Upper lobe of left lung (tissue), 4 donors: ENCODE measurements at regions not wholly inside any gene's neighbourhood (a gene's known extent, or its start where the extent isn't known, plus 50 kb on each side); places are given as distances from the start of the nearest gene placed in this dataset.

ENCODE experiments used
- CTCF ChIP-seq, 6 experiments: fragments of 450-650 bp in 4 of 6; fragments of 200-600 bp in 2 of 6; sonication (generic) in 2 of 6; IDR thresholded peaks; one replicate each; pipeline ENCODE4 v1.5.1; 2016 to 2019; ENCODE audit warnings: antibody characterized with exemption in 6 of 6
- EP300 ChIP-seq, 4 donors: sonication (generic); formaldehyde crosslinking; IDR thresholded peaks; one replicate each; pipeline ENCODE4 v1.5.1; 2017; ENCODE audit warnings: antibody characterized with exemption in 4 of 4, control low read depth in 2 of 4
- POLR2A ChIP-seq, 4 donors: fragments of 450-650 bp; IDR thresholded peaks; one replicate each; pipeline ENCODE4 v1.5.1; 2016 to 2017; ENCODE audit warnings: antibody characterized with exemption in 4 of 4, mild to moderate bottlenecking in 2 of 4
- POLR2AphosphoS5 ChIP-seq, 2 donors: sonication (generic); formaldehyde crosslinking; IDR thresholded peaks; one replicate each; pipeline ENCODE4 v1.5.1; 2017; ENCODE audit warnings: antibody characterized with exemption in 2 of 2

- TF ChIP-seq CTCF (IDR thresholded peaks at IDR 0.05) (no peak), POLR2A (IDR thresholded peaks at IDR 0.05) (no peak), POLR2AphosphoS5 (IDR thresholded peaks at IDR 0.05) (no peak), EP300 (IDR thresholded peaks at IDR 0.05) (no peak)
These were observed 197.5 kb downstream of the PTN start for GRCh38 chr7:137146012-137146455.
